GM12878 (cell line): ENCODE measurements at regions not wholly inside any gene's neighbourhood (a gene's known extent, or its start where the extent isn't known, plus 50 kb on each side); places are given as distances from the start of the nearest gene placed in this dataset.

Source experiments
- ATAC-seq: fragments of 200-7000 bp; cut with Tn5 transposase; 3 replicates; pipeline ENCODE4 v1.9.1; 2020; ENCODE audit warnings: mild to moderate bottlenecking, moderate library complexity
- BruUV-seq: library from RNA; stranded (reverse); fragments of 400-500 nt; replicated peaks from 2 replicates; lab custom pipeline; 2021; lab: Mats Ljungman, UMichigan
- CTCF ChIA-PET: fragments of 300-600 bp; sonication (Branson Sonifier 250); formaldehyde crosslinking; extraction: SDS; loops from one replicate; lab custom pipeline; 2021; ENCODE audit warnings: inconsistent platforms; lab: Yijun Ruan, JAX
- POLR2A ChIA-PET: fragments of 350-600 bp; formaldehyde crosslinking; extraction: SDS; loops from one replicate; lab custom pipeline; 2021; ENCODE audit warnings: inconsistent platforms; lab: Charles Lee
- RAD21 ChIA-PET: fragments of 300-600 bp; sonication (Branson Sonifier 250); formaldehyde crosslinking; loops from one replicate; lab custom pipeline; 2023; ENCODE audit warnings: antibody characterized with exemption; ENCODE audit not compliant: unreplicated experiment; lab: Charles Lee
- SMC1A ChIA-PET: fragments of 300-600 bp; sonication (Branson Sonifier 250); formaldehyde crosslinking; loops from one replicate; lab custom pipeline; 2023; ENCODE audit not compliant: unreplicated experiment, uncharacterized antibody; lab: Charles Lee
- DNase-seq: peaks from one replicate; pipeline ENCODE4 v3.0.0-alpha.2; 2011; ENCODE audit warnings: low read depth, low spot score
- FAIRE-seq: peaks from 3 replicates; lab custom pipeline; 2011; peaks lifted over from hg19 to GRCh38; lab: Jason Lieb, UNC
- H2AFZ ChIP-seq: 2 replicates; pipeline ENCODE4 v1.6.0; 2011; ENCODE audit warnings: low read depth, low read length, control low read depth; ENCODE audit not compliant: control insufficient read depth
- H3K27ac ChIP-seq: 2 replicates; pipeline ENCODE4 v1.5.1; 2011; ENCODE audit warnings: control low read depth; ENCODE audit not compliant: control insufficient read depth, insufficient read depth
- H3K27me3 ChIP-seq, 2 experiments: replicated peaks in 1 of 2; 2 replicates each; pipeline versions ENCODE4 v1.6.0 to v1.6.1; 2011; ENCODE audit warnings: low read length in 1 of 2; ENCODE audit not compliant: control insufficient read depth in 2 of 2, insufficient read depth in 2 of 2
- H3K36me3 ChIP-seq, 2 experiments: 2 replicates each; pipeline ENCODE4 v1.5.1; 2011; ENCODE audit warnings: low read length in 1 of 2; ENCODE audit not compliant: control insufficient read depth in 2 of 2, insufficient read depth in 2 of 2
- H3K4me1 ChIP-seq: 2 replicates; pipeline ENCODE4 v1.6.1; 2011; ENCODE audit warnings: mild to moderate bottlenecking, low read length, moderate library complexity, mixed read lengths; ENCODE audit not compliant: control insufficient read depth, insufficient read depth
- H3K4me2 ChIP-seq: 2 replicates; pipeline ENCODE4 v1.6.0; 2011; ENCODE audit warnings: control low read depth; ENCODE audit not compliant: control insufficient read depth, insufficient read depth
- H3K4me3 ChIP-seq: fragments of 200-600 bp; sonication (generic); 2 replicates; pipeline ENCODE4 v1.5.1; 2016
- H3K79me2 ChIP-seq: 2 replicates; pipeline ENCODE4 v1.6.0; 2011; ENCODE audit warnings: low read length; ENCODE audit not compliant: control insufficient read depth, insufficient read depth
- H3K9ac ChIP-seq: 2 replicates; pipeline ENCODE4 v1.8.0; 2011; ENCODE audit warnings: low read length, control low read depth, mixed read lengths; ENCODE audit not compliant: control insufficient read depth, insufficient read depth
- H3K9me3 ChIP-seq: replicated peaks from 3 replicates; pipeline ENCODE4 v1.5.1; 2011; ENCODE audit warnings: mild to moderate bottlenecking, low read length; ENCODE audit not compliant: control insufficient read depth, insufficient read depth
- H4K20me1 ChIP-seq: 2 replicates; pipeline ENCODE4 v1.6.0; 2011; ENCODE audit not compliant: control insufficient read depth, insufficient read depth
- BACH1 ChIP-seq: fragments of 450-650 bp; IDR thresholded peaks from 2 replicates; pipeline ENCODE4 v1.6.1; 2017; ENCODE audit warnings: mild to moderate bottlenecking, borderline replicate concordance
- NFIC ChIP-seq: IDR thresholded peaks from 2 replicates; pipeline ENCODE4 v1.6.1; 2012; ENCODE audit warnings: low read depth, mild to moderate bottlenecking, inconsistent platforms, low read length, moderate library complexity
- NKRF ChIP-seq: fragments of 450-650 bp; conservative IDR thresholded peaks from 2 replicates; pipeline ENCODE4 v1.6.1; 2017; ENCODE audit warnings: mild to moderate bottlenecking, moderate library complexity
- RCOR1 ChIP-seq: conservative IDR thresholded peaks from 2 replicates; pipeline ENCODE4 v1.6.1; 2012; ENCODE audit warnings: low read depth, low read length, improper control_type of control experiment
- RELA ChIP-seq: fragments of 450-650 bp; IDR thresholded peaks from 2 replicates; pipeline ENCODE4 v1.8.0; 2014; ENCODE audit warnings: borderline replicate concordance; ENCODE audit not compliant: partially characterized antibody
- RELB ChIP-seq: fragments of 450-650 bp; IDR thresholded peaks from 2 replicates; pipeline ENCODE4 v1.6.1; 2017; ENCODE audit warnings: low read depth, mild to moderate bottlenecking, moderate library complexity
- SMAD1 ChIP-seq: fragments of 450-650 bp; IDR thresholded peaks from 2 replicates; pipeline ENCODE4 v1.6.1; 2018; ENCODE audit warnings: mild to moderate bottlenecking, low read depth; ENCODE audit not compliant: partially characterized antibody
- SUZ12 ChIP-seq: fragments of 200-600 bp; sonication (generic); IDR thresholded peaks from one replicate; pipeline ENCODE4 v1.6.1; 2018; ENCODE audit warnings: antibody characterized with exemption, mild to moderate bottlenecking; ENCODE audit not compliant: unreplicated experiment
- WGBS: methylation state at CpG from one replicate; pipeline ENCODE4 v1.1.6; 2016; ENCODE audit warnings: low lambda C conversion rate; ENCODE audit not compliant: insufficient replicate concordance, insufficient coverage; ENCODE audit errors: missing lambda C conversion rate; 5-methylcytosine and 5-hydroxymethylcytosine counted together
- in situ Hi-C: fragments of 300-500 bp; cut with MboI; formaldehyde crosslinking; loops from 9 replicates; pipeline ENCODE4 v1.14.3; 2018; ENCODE audit warnings: mixed read lengths
- intact Hi-C: fragments of 100-400 bp; cut with micrococcal nuclease; formaldehyde crosslinking; loops from one replicate; pipeline ENCODE4 v1.14.2; 2022; ENCODE audit not compliant: unreplicated experiment

- no peaks in the 10 kb centered on the region; the same call in 1 of the 3 replicates for H3K9me3 ChIP-seq
- POLR2A ChIA-PET, result interaction anchor here (0.7 to 1.5 kb wide), 3 partner anchors 10 to 31 kb away, joined by 3 to 5 read pairs (median 4); no protein-coding TSS in a partner anchor
- DNase-seq (no peak), FAIRE-seq (no peak)
- CTCF ChIA-PET, result interaction anchor here (0.6 to 1.4 kb wide), 2 partner anchors 11 to 233 kb away, joined by 3 read pairs; no protein-coding TSS in a partner anchor
- H2AFZ ChIP-seq, result no peak overlapping the region
- SMC1A ChIA-PET, result interaction anchor here (0.6 to 2.1 kb wide), 4 partner anchors 16 to 54 kb away, joined by 3 to 5 read pairs (median 4); no protein-coding TSS in a partner anchor
- TF ChIP-seq NFIC (no peak), SUZ12 (no peak)
- TF ChIP-seq, all 136 proteins: peak for 0
- Histone ChIP-seq H3K36me3 (no peaks in the 10 kb centered on the region), H3K4me1 (no peaks in the 10 kb centered on the region), H3K9ac (no peak overlapping the region), H3K4me3 (no peak overlapping the region), H3K27ac (no peak overlapping the region), H3K27me3 (no peaks in the 10 kb centered on the region), H4K20me1 (no peaks in the 10 kb centered on the region), H3K79me2 (no peaks in the 10 kb centered on the region), H3K4me2 (no peak overlapping the region)
- intact Hi-C loops (no loop called here), in situ Hi-C loops (no loop called here)
- no TSS peak for BruUV-seq
- WGBS, result 0% methylated on average over 1 of the region's 1 CpG
- ATAC-seq, result no peak
- RAD21 ChIA-PET, result interaction anchor here (1.1 to 2.6 kb wide), 4 partner anchors 10 to 36 kb away, joined by 3 to 8 read pairs (median 8); no protein-coding TSS in a partner anchor
Observed at GRCh38 chr2:181140928-181141327, 160.5 kb downstream of the UBE2E3 start.

GRCh38 chr2:181141676-181142075 lies 161.3 kb downstream of the UBE2E3 start:
- ATAC-seq (no peak), DNase-seq (no peak), FAIRE-seq (peak; percentile 35)
- SMC1A ChIA-PET, result interaction anchor here (1.1 to 2.1 kb wide), 5 partner anchors 11 to 43 kb away, joined by 3 to 6 read pairs (median 4); no protein-coding TSS in a partner anchor
- no peak overlapping the region for H2AFZ ChIP-seq
- no peaks in the 10 kb centered on the region for H3K27me3 ChIP-seq
- CTCF ChIA-PET, result interaction anchor here (0.8 to 1.4 kb wide), 4 partner anchors 11 to 69 kb away, joined by 3 to 5 read pairs (median 3); no protein-coding TSS in a partner anchor
- H3K4me3 ChIP-seq, result no peak overlapping the region
- H4K20me1 ChIP-seq, result no peaks in the 10 kb centered on the region
- RAD21 ChIA-PET, result interaction anchor here (1.2 to 2.6 kb wide), 3 partner anchors 11 to 37 kb away, joined by 7 to 8 read pairs (median 8); no protein-coding TSS in a partner anchor
- no peak overlapping the region for H3K4me2 ChIP-seq
- no peaks in the 10 kb centered on the region; the same call in 1 of the 3 replicates for H3K9me3 ChIP-seq
- in situ Hi-C loops, result no loop called here
- no peaks in the 10 kb centered on the region for H3K4me1 ChIP-seq
- POLR2A ChIA-PET, result interaction anchor here (1.1 kb wide), 1 partner anchor 11 kb away, joined by 4 read pairs; no protein-coding TSS in a partner anchor
- H3K79me2 ChIP-seq, result no peaks in the 10 kb centered on the region
- H3K9ac ChIP-seq, result no peak overlapping the region
- H3K27ac ChIP-seq, result no peak overlapping the region
- H3K36me3 ChIP-seq, result no peaks in the 10 kb centered on the region
- intact Hi-C loops, result no loop called here
- WGBS, result 52% methylated on average over 2 of the region's 2 CpGs
- BruUV-seq, result no TSS peak
- TF ChIP-seq RELB (no peak), SMAD1 (no peak), RELA (no peak), NKRF (no peak), RCOR1 (no peak), BACH1 (no peak)
